SU-DHL-6 (cell line): ENCODE measurements at regions not wholly inside any gene's neighbourhood (a gene's known extent, or its start where the extent isn't known, plus 50 kb on each side); places are given as distances from the start of the nearest gene placed in this dataset.

ENCODE experiments used
- H2AFZ ChIP-seq: fragments of 200-600 bp; sonication (generic); 2 replicates; pipeline ENCODE4 v1.6.1; 2014; ENCODE audit warnings: low read depth, mild to moderate bottlenecking, moderate library complexity, mixed read lengths, antibody characterized with exemption, low read length; ENCODE audit not compliant: severe bottlenecking
- H3F3A ChIP-seq: fragments of 200-600 bp; shearing (Covaris generic); 2 replicates; pipeline ENCODE4 v1.6.0; 2016; ENCODE audit warnings: antibody characterized with exemption, mild to moderate bottlenecking; ENCODE audit not compliant: insufficient read depth
- H3K27ac ChIP-seq: fragments of 200-600 bp; sonication (generic); 2 replicates; pipeline ENCODE4 v1.5.1; 2016; ENCODE audit warnings: low read depth, mild to moderate bottlenecking, low read length, moderate library complexity, mixed read lengths
- H3K27me3 ChIP-seq: fragments of 200-600 bp; sonication (generic), shearing (Covaris generic); 2 replicates; pipeline ENCODE4 v1.6.0; 2014; ENCODE audit warnings: mild to moderate bottlenecking, low read length
- H3K36me3 ChIP-seq: fragments of 200-600 bp; sonication (generic); 2 replicates; pipeline ENCODE4 v1.6.1; 2014; ENCODE audit warnings: mild to moderate bottlenecking, low read length, mixed read lengths
- H3K4me2 ChIP-seq: fragments of 300-600, 200-600 bp; shearing (Covaris generic), sonication (generic); 2 replicates; pipeline ENCODE4 v1.6.0; 2014; ENCODE audit warnings: low read length, low read depth, mild to moderate bottlenecking; ENCODE audit not compliant: poor library complexity, severe bottlenecking
- H3K4me3 ChIP-seq: fragments of 200-600 bp; sonication (generic); 2 replicates; pipeline ENCODE4 v1.5.1; 2014; ENCODE audit warnings: antibody characterized with exemption, low read length, mild to moderate bottlenecking, mixed read lengths; ENCODE audit not compliant: insufficient read depth, poor library complexity, severe bottlenecking
- H3K79me2 ChIP-seq: fragments of 200-600 bp; sonication (generic); 2 replicates; pipeline ENCODE4 v1.6.1; 2014; ENCODE audit warnings: mild to moderate bottlenecking, low read length, moderate library complexity; ENCODE audit not compliant: insufficient read depth
- H3K9ac ChIP-seq: fragments of 200-600 bp; sonication (generic); 2 replicates; pipeline ENCODE4 v1.7.0; 2014; ENCODE audit warnings: mild to moderate bottlenecking, low read length
- H3K9me2 ChIP-seq: fragments of 200-600 bp; sonication (generic); replicated peaks from 2 replicates; pipeline ENCODE4 v1.6.1; 2014; ENCODE audit warnings: low read length; ENCODE audit not compliant: insufficient read depth
- H3K9me3 ChIP-seq: fragments of 200-600 bp; sonication (generic); 2 replicates; pipeline ENCODE4 v1.6.1; 2014; ENCODE audit warnings: low read length, mixed read lengths; ENCODE audit not compliant: insufficient read depth
- H4K20me1 ChIP-seq: fragments of 200-600 bp; sonication (generic); 2 replicates; pipeline ENCODE4 v1.6.1; 2014; ENCODE audit warnings: low read depth, mild to moderate bottlenecking, antibody characterized with exemption, low read length, moderate library complexity, mixed read lengths
- CTCF ChIP-seq: fragments of 200-600 bp; sonication (generic); IDR thresholded peaks from one replicate; pipeline ENCODE4 v1.5.1; 2017; ENCODE audit warnings: antibody characterized with exemption, mild to moderate bottlenecking, low read length, moderate library complexity; ENCODE audit not compliant: insufficient read depth, poor library complexity, severe bottlenecking
- EZH2phosphoT487 ChIP-seq: fragments of 200-600 bp; sonication (generic), shearing (Covaris generic); conservative IDR thresholded peaks from 2 replicates; pipeline ENCODE4 v1.6.1; 2018; ENCODE audit warnings: mild to moderate bottlenecking, antibody characterized with exemption, low read length, moderate library complexity, mixed read lengths

GRCh38 chr7:22633954-22634474, 93.0 kb upstream of the IL6 start:
- H3K9me2 ChIP-seq = no peaks in the 10 kb centered on the region
- H3K4me3 ChIP-seq = no peak overlapping the region
- H3K27me3 ChIP-seq = no peaks in the 10 kb centered on the region
- H3K4me2 ChIP-seq = no peak overlapping the region
- no peak overlapping the region for H2AFZ ChIP-seq
- no peak overlapping the region for H3K9ac ChIP-seq
- no peaks in the 10 kb centered on the region for H3K79me2 ChIP-seq
- no peaks in the 10 kb centered on the region for H3F3A ChIP-seq
- TF ChIP-seq CTCF (no peak), EZH2phosphoT487 (no peak)
- H3K9me3 ChIP-seq = no peaks in the 10 kb centered on the region
- no peak overlapping the region for H3K27ac ChIP-seq
- H4K20me1 ChIP-seq = no peaks in the 10 kb centered on the region
- H3K36me3 ChIP-seq = no peaks in the 10 kb centered on the region

- Histone ChIP-seq H3K27ac (no peak overlapping the region), H3F3A (no peaks in the 10 kb centered on the region), H4K20me1 (no peaks in the 10 kb centered on the region), H3K4me2 (no peak overlapping the region), H3K79me2 (no peaks in the 10 kb centered on the region), H3K9me3 (no peaks in the 10 kb centered on the region), H3K9me2 (no peaks in the 10 kb centered on the region), H2AFZ (no peak overlapping the region), H3K9ac (no peak overlapping the region), H3K27me3 (no peaks in the 10 kb centered on the region), H3K4me3 (no peak overlapping the region), H3K36me3 (no peaks in the 10 kb centered on the region)
- TF ChIP-seq CTCF (no peak), EZH2phosphoT487 (no peak)
These were observed 93.6 kb upstream of the IL6 start for GRCh38 chr7:22633286-22633953.

GRCh38 chr7:22632674-22633073, 94.3 kb upstream of the IL6 start:
- Histone ChIP-seq H3K27me3 (no peaks in the 10 kb centered on the region), H3K4me2 (no peak overlapping the region), H4K20me1 (no peaks in the 10 kb centered on the region), H3K9me2 (no peaks in the 10 kb centered on the region), H3K9ac (no peak overlapping the region), H3F3A (no peaks in the 10 kb centered on the region), H3K79me2 (no peaks in the 10 kb centered on the region), H3K36me3 (no peaks in the 10 kb centered on the region), H2AFZ (no peak overlapping the region), H3K27ac (no peak overlapping the region), H3K9me3 (no peaks in the 10 kb centered on the region), H3K4me3 (no peak overlapping the region)
- no peak for TF ChIP-seq EZH2phosphoT487

- H3F3A ChIP-seq = no peaks in the 10 kb centered on the region
- H3K9me2 ChIP-seq = no peaks in the 10 kb centered on the region
- TF ChIP-seq EZH2phosphoT487 (no peak), CTCF (no peak)
- H4K20me1 ChIP-seq = no peaks in the 10 kb centered on the region
- no peak overlapping the region for H3K4me3 ChIP-seq
- H3K4me2 ChIP-seq = no peak overlapping the region
- H3K27me3 ChIP-seq = no peaks in the 10 kb centered on the region
- H3K9ac ChIP-seq = no peak overlapping the region
- H2AFZ ChIP-seq = no peak overlapping the region
- H3K27ac ChIP-seq = no peak overlapping the region
- no peaks in the 10 kb centered on the region for H3K79me2 ChIP-seq
- H3K36me3 ChIP-seq = no peaks in the 10 kb centered on the region
- H3K9me3 ChIP-seq = no peaks in the 10 kb centered on the region
These were observed 95.3 kb upstream of the IL6 start for GRCh38 chr7:22631730-22632129.
